Mesendoderm (in vitro differentiated cells): ENCODE measurements at regions not wholly inside any gene's neighbourhood (a gene's known extent, or its start where the extent isn't known, plus 50 kb on each side); places are given as distances from the start of the nearest gene placed in this dataset.
"Not testable (repeated sequence)": the region's sequence is repeated elsewhere in the genome, so short reads cannot be mapped to it uniquely, and the experiment has no call there.

Experiments used
- DNase-seq: peaks from one replicate; pipeline ENCODE4 v3.0.0; 2013
- H2AK5ac ChIP-seq: 2 replicates; pipeline ENCODE4 v1.6.1; 2013; ENCODE audit warnings: low read length, inconsistent platforms
- H2BK120ac ChIP-seq: 2 replicates; pipeline ENCODE4 v1.6.1; 2013; ENCODE audit warnings: low read depth, mild to moderate bottlenecking, low read length, moderate library complexity, mixed read lengths
- H2BK15ac ChIP-seq: replicated peaks from 2 replicates; pipeline ENCODE4 v1.6.1; 2013; ENCODE audit warnings: low read depth, mild to moderate bottlenecking, moderate library complexity
- H2BK5ac ChIP-seq: 2 replicates; pipeline ENCODE4 v1.6.1; 2013; ENCODE audit warnings: low read length, inconsistent platforms
- H3K18ac ChIP-seq: 2 replicates; pipeline ENCODE4 v1.6.1; 2013; ENCODE audit warnings: mild to moderate bottlenecking, low read length, mixed read lengths
- H3K23ac ChIP-seq: one replicate; pipeline ENCODE4 v1.6.1; 2013; ENCODE audit warnings: low read length
- H3K27ac ChIP-seq: 2 replicates; pipeline ENCODE4 v1.5.1; 2013; ENCODE audit warnings: low read depth, mild to moderate bottlenecking, inconsistent platforms, low read length, moderate library complexity
- H3K27me3 ChIP-seq: 2 replicates; pipeline ENCODE4 v1.6.1; 2013; ENCODE audit warnings: low read length, control low read depth, mild to moderate bottlenecking, inconsistent platforms; ENCODE audit not compliant: insufficient read depth, poor library complexity
- H3K36me3 ChIP-seq: 2 replicates; pipeline ENCODE4 v1.6.1; 2013; ENCODE audit warnings: low read length, inconsistent platforms; ENCODE audit not compliant: control insufficient read depth, insufficient read depth
- H3K4ac ChIP-seq: one replicate; pipeline ENCODE4 v1.6.1; 2013; ENCODE audit warnings: low read depth, mild to moderate bottlenecking, low read length, moderate library complexity
- H3K4me1 ChIP-seq: 2 replicates; pipeline ENCODE4 v1.6.1; 2013; ENCODE audit warnings: low read depth, low read length, inconsistent platforms; ENCODE audit not compliant: control insufficient read depth
- H3K4me2 ChIP-seq: 2 replicates; pipeline ENCODE4 v1.6.1; 2013; ENCODE audit warnings: low read length
- H3K4me3 ChIP-seq: 2 replicates; pipeline ENCODE4 v1.5.1; 2013; ENCODE audit warnings: mild to moderate bottlenecking, low read length
- H3K56ac ChIP-seq: one replicate; pipeline ENCODE4 v1.6.1; 2013; ENCODE audit warnings: low read length
- H3K79me1 ChIP-seq: 2 replicates; pipeline ENCODE4 v1.6.1; 2013; ENCODE audit warnings: low read length, inconsistent platforms
- H3K79me2 ChIP-seq: 2 replicates; pipeline ENCODE4 v1.6.1; 2013; ENCODE audit warnings: mild to moderate bottlenecking, low read length; ENCODE audit not compliant: control insufficient read depth, insufficient read depth
- H3K9ac ChIP-seq: 2 replicates; pipeline ENCODE4 v1.6.1; 2013; ENCODE audit warnings: low read length, inconsistent platforms
- H4K5ac ChIP-seq: one replicate; pipeline ENCODE4 v1.6.1; 2013; ENCODE audit warnings: low read length
- H4K8ac ChIP-seq: one replicate; pipeline ENCODE4 v1.6.1; 2013; ENCODE audit warnings: low read depth, mild to moderate bottlenecking, control low read depth, low read length, moderate library complexity
- WGBS: extraction: QIAGEN DNeasy Blood & Tissue Kit; methylation state at CpG from one replicate; pipeline ENCODE4 v1.1.7; 2013; ENCODE audit warnings: low lambda C conversion rate, missing lambda C conversion rate; ENCODE audit not compliant: insufficient coverage; ENCODE audit errors: extremely low coverage; 5-methylcytosine and 5-hydroxymethylcytosine counted together

- not testable (repeated sequence) for H4K8ac ChIP-seq, H3K4me1 ChIP-seq
Measured at GRCh38 chr12:20160899-20161298, 207.4 kb upstream of the PDE3A start.

GRCh38 chr12:20174528-20175175 lies 193.7 kb upstream of the PDE3A start:
- WGBS = no CpG with 5 or more reads among the region's 9 CpGs
- H3K79me1 ChIP-seq = no peaks in the 10 kb centered on the region
- H3K9ac ChIP-seq = no peak overlapping the region
- H3K4ac ChIP-seq = no peak overlapping the region
- DNase-seq = no peak
- no peak overlapping the region for H3K23ac ChIP-seq
- no peak overlapping the region for H2BK15ac ChIP-seq
- H3K27me3 ChIP-seq = no peaks in the 10 kb centered on the region
- H4K8ac ChIP-seq = no peak overlapping the region
- H3K56ac ChIP-seq = no peak overlapping the region
- no peak overlapping the region for H2BK120ac ChIP-seq
- H4K5ac ChIP-seq = no peak overlapping the region
- H3K4me2 ChIP-seq = no peak overlapping the region
- H3K4me3 ChIP-seq = no peak overlapping the region
- no peak overlapping the region for H3K18ac ChIP-seq
- no peak overlapping the region for H2BK5ac ChIP-seq
- H3K36me3 ChIP-seq = no peaks in the 10 kb centered on the region
- no peak overlapping the region for H2AK5ac ChIP-seq
- H3K4me1 ChIP-seq = no peaks in the 10 kb centered on the region
- H3K27ac ChIP-seq = no peak overlapping the region
- H3K79me2 ChIP-seq = no peaks in the 10 kb centered on the region

More at GRCh38 chr12:20160899-20161298, 207.4 kb upstream of the PDE3A start:
- not testable (repeated sequence) for DNase-seq, H2BK120ac ChIP-seq, H3K4me2 ChIP-seq, H3K4me3 ChIP-seq, H4K5ac ChIP-seq, H2BK5ac ChIP-seq, H3K56ac ChIP-seq, H3K27ac ChIP-seq, H3K27me3 ChIP-seq, H3K9ac ChIP-seq, H2BK15ac ChIP-seq, H3K79me1 ChIP-seq, H3K4ac ChIP-seq, H3K23ac ChIP-seq, H3K79me2 ChIP-seq, H3K36me3 ChIP-seq, H3K18ac ChIP-seq, H2AK5ac ChIP-seq
- WGBS = no CpG with 5 or more reads among the region's 4 CpGs

GRCh38 chr12:20175704-20176388 lies 192.5 kb upstream of the PDE3A start:
- Histone ChIP-seq H3K4me1 (no peaks in the 10 kb centered on the region), H2BK15ac (no peak overlapping the region), H3K79me1 (no peaks in the 10 kb centered on the region), H3K23ac (no peak overlapping the region), H2AK5ac (no peak overlapping the region), H3K79me2 (no peaks in the 10 kb centered on the region), H4K5ac (no peak overlapping the region), H4K8ac (no peak overlapping the region), H2BK5ac (no peak overlapping the region), H3K18ac (no peak overlapping the region), H3K4me2 (no peak overlapping the region), H3K27ac (no peak overlapping the region), H3K36me3 (no peaks in the 10 kb centered on the region), H2BK120ac (no peak overlapping the region), H3K4ac (no peak overlapping the region), H3K27me3 (no peaks in the 10 kb centered on the region), H3K56ac (no peak overlapping the region), H3K9ac (no peak overlapping the region), H3K4me3 (no peak overlapping the region)
- no CpG with 5 or more reads among the region's 3 CpGs for WGBS
- no peak for DNase-seq

GRCh38 chr12:20181416-20182180 lies 186.7 kb upstream of the PDE3A start:
- H3K56ac ChIP-seq = no peak overlapping the region
- H3K4me1 ChIP-seq = no peaks in the 10 kb centered on the region
- H4K8ac ChIP-seq = no peak overlapping the region
- H3K4ac ChIP-seq = no peak overlapping the region
- no CpG with 5 or more reads among the region's 2 CpGs for WGBS
- H2BK120ac ChIP-seq = no peak overlapping the region
- H3K23ac ChIP-seq = no peak overlapping the region
- peak; percentile 59 for DNase-seq
- no peak overlapping the region for H3K18ac ChIP-seq
- H2BK5ac ChIP-seq = no peak overlapping the region
- H2BK15ac ChIP-seq = no peak overlapping the region
- H3K4me2 ChIP-seq = no peak overlapping the region
- H3K79me2 ChIP-seq = no peaks in the 10 kb centered on the region
- no peak overlapping the region for H3K4me3 ChIP-seq
- H3K36me3 ChIP-seq = no peaks in the 10 kb centered on the region
- no peak overlapping the region for H3K9ac ChIP-seq
- no peaks in the 10 kb centered on the region for H3K27me3 ChIP-seq
- no peak overlapping the region for H2AK5ac ChIP-seq
- no peak overlapping the region for H4K5ac ChIP-seq
- no peaks in the 10 kb centered on the region for H3K79me1 ChIP-seq
- no peak overlapping the region for H3K27ac ChIP-seq

GRCh38 chr12:20183563-20183962 lies 184.8 kb upstream of the PDE3A start:
- Histone ChIP-seq H3K56ac (no peak overlapping the region), H2BK120ac (no peak overlapping the region), H4K8ac (no peak overlapping the region), H3K4ac (no peak overlapping the region), H3K4me1 (no peaks in the 10 kb centered on the region), H3K4me2 (no peak overlapping the region), H3K23ac (no peak overlapping the region), H3K9ac (no peak overlapping the region), H3K79me1 (no peaks in the 10 kb centered on the region), H3K27ac (no peak overlapping the region), H3K18ac (no peak overlapping the region), H4K5ac (no peak overlapping the region), H3K4me3 (no peak overlapping the region), H2AK5ac (no peak overlapping the region), H2BK5ac (no peak overlapping the region), H3K79me2 (no peaks in the 10 kb centered on the region), H3K36me3 (no peaks in the 10 kb centered on the region), H3K27me3 (no peaks in the 10 kb centered on the region), H2BK15ac (no peak overlapping the region)
- WGBS = no CpG with 5 or more reads among the region's 1 CpG
- DNase-seq = no peak
